ENCODE measurements at regions not wholly inside any gene's neighbourhood (a gene's known extent, or its start where the extent isn't known, plus 50 kb on each side); places are given as distances from the start of the nearest gene placed in this dataset.

GRCh38 chr16:86437348-86437747 is 73.0 kb upstream of the FOXF1 start:
- TF ChIP-seq CTCF (IDR thresholded peaks at IDR 0.05): no peak
- Histone ChIP-seq H3K4me1 (no peaks in the 10 kb centered on the region), H3K4me3 (no peak overlapping the region), H3K27me3 (peaks cover 0 to 56% of the 10 kb centered on the region in 2 donors), H3K36me3 (no peaks in the 10 kb centered on the region), H3K27ac (no peak overlapping the region), H3K9me3 (no peaks in the 10 kb centered on the region)
- no peak for DNase-seq
- intact Hi-C loops (cut with DNase I; ENCODE audit: low total_unique reads): no loop called here

GRCh38 chr16:86442703-86443102 is 67.6 kb upstream of the FOXF1 start:
- Histone ChIP-seq H3K27me3 (peaks cover 0 to 65% of the 10 kb centered on the region in 2 donors), H3K27ac (no peak overlapping the region), H3K9me3 (no peaks in the 10 kb centered on the region), H3K36me3 (no peaks in the 10 kb centered on the region), H3K4me1 (no peaks in the 10 kb centered on the region), H3K4me3 (no peak overlapping the region)
- no peak for TF ChIP-seq CTCF (IDR thresholded peaks at IDR 0.05)
- DNase-seq: no peak
- intact Hi-C loops (cut with DNase I; ENCODE audit: low total_unique reads): no loop called here

- Histone ChIP-seq H3K27me3 (peaks cover 0 to 58% of the 10 kb centered on the region in 2 donors), H3K27ac (no peak overlapping the region)
Measured at GRCh38 chr16:86443508-86444147, 66.7 kb upstream of the FOXF1 start.

GRCh38 chr16:86444261-86444660 is 66.1 kb upstream of the FOXF1 start:
- H3K4me3 ChIP-seq: no peak overlapping the region
- H3K4me1 ChIP-seq: no peaks in the 10 kb centered on the region
- no peak overlapping the region for H3K27ac ChIP-seq
- TF ChIP-seq CTCF (IDR thresholded peaks at IDR 0.05): no peak
- no peaks in the 10 kb centered on the region for H3K9me3 ChIP-seq
- no peak for DNase-seq
- H3K27me3 ChIP-seq: peaks cover 0 to 59% of the 10 kb centered on the region in 2 donors
- intact Hi-C loops (cut with DNase I; ENCODE audit: low total_unique reads): no loop called here
- H3K36me3 ChIP-seq: no peaks in the 10 kb centered on the region

More at GRCh38 chr16:86443508-86444147, 66.7 kb upstream of the FOXF1 start:
- Histone ChIP-seq H3K9me3 (no peaks in the 10 kb centered on the region), H3K36me3 (no peaks in the 10 kb centered on the region), H3K4me1 (no peaks in the 10 kb centered on the region), H3K4me3 (no peak overlapping the region)
- no peak for TF ChIP-seq CTCF (IDR thresholded peaks at IDR 0.05)
- intact Hi-C loops (cut with DNase I; ENCODE audit: low total_unique reads): no loop called here
- no peak for DNase-seq

- Histone ChIP-seq H3K9me3 (no peaks in the 10 kb centered on the region), H3K4me3 (no peak overlapping the region), H3K27me3 (peaks cover 0 to 63% of the 10 kb centered on the region in 2 donors), H3K27ac (no peak overlapping the region), H3K4me1 (no peaks in the 10 kb centered on the region), H3K36me3 (no peaks in the 10 kb centered on the region)
- DNase-seq: no peak
- no peak for TF ChIP-seq CTCF (IDR thresholded peaks at IDR 0.05)
- intact Hi-C loops (cut with DNase I; ENCODE audit: low total_unique reads): no loop called here
Measured at GRCh38 chr16:86444661-86445060, 65.7 kb upstream of the FOXF1 start.

GRCh38 chr16:86446279-86446678 is 64.0 kb upstream of the FOXF1 start:
- intact Hi-C loops (cut with DNase I; ENCODE audit: low total_unique reads): no loop called here
- Histone ChIP-seq H3K36me3 (no peaks in the 10 kb centered on the region), H3K9me3 (peaks cover 0 to 4% (median 0%) of the 10 kb centered on the region in 3 donors), H3K27ac (no peak overlapping the region), H3K4me1 (no peaks in the 10 kb centered on the region), H3K27me3 (peaks cover 0 to 62% of the 10 kb centered on the region in 2 donors), H3K4me3 (no peak overlapping the region)
- TF ChIP-seq CTCF (IDR thresholded peaks at IDR 0.05): no peak
- DNase-seq: no peak
